ENCODE measurements at regions not wholly inside any gene's neighbourhood (a gene's known extent, or its start where the extent isn't known, plus 50 kb on each side); places are given as distances from the start of the nearest gene placed in this dataset.

DNA sequence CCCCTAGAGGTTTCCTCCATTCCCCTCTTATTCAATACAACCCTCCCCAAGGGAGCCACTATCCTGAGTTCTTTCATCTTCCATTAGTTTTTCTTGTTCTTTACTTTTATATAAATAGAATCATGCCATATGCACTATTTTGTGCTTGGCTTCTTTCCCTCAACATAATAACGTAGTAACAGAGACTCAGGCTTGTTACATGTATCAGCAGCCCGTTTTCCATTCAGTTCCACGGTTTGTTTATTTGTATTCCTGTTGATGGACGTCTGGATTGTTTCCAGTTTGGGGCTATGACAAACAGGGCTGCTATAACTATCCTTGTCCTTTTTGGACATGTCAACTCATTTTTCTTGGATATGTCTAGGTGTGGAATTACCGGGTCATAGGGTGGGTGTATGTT, 264.4 kb upstream of the MKI67 start:
- no peaks in the 10 kb centered on the region for H3K36me3 ChIP-seq
- H3K4me3 ChIP-seq (ENCODE audit: low read depth in 1 of 2, low read length in 1 of 2): no peak overlapping the region
- H3K27me3 ChIP-seq: no peaks in the 10 kb centered on the region
- no peaks in the 10 kb centered on the region for H3K9me3 ChIP-seq
- H3K4me1 ChIP-seq (ENCODE audit: control insufficient read depth in 1 of 2, insufficient read depth in 1 of 2, low read depth in 1 of 2, low read length in 1 of 2): no peaks in the 10 kb centered on the region
- H3K27ac ChIP-seq: no peak overlapping the region
- no peak for TF ChIP-seq CTCF (IDR thresholded peaks at IDR 0.05)

DNA sequence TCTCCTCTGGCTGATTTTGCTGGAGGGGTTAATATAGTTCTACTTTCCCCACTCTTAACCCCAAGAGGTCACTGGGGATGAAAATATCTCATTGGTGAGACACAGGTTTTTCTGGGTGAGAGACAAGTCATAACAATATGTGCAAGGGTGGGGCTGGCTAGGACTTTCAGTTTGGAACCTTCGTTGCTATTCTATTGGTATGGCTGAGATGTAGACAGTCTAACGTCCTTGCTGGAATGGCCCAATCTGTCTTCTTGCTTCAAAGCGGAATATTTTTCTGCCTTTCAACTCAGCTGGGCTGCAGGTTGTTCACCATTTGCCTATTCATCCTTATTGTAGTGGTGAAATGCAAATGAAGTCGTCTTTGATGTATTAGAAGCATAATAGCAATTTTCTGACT, 267.3 kb upstream of the MKI67 start:
- H3K4me3 ChIP-seq (ENCODE audit: low read depth in 1 of 2, low read length in 1 of 2): no peak overlapping the region
- no peak overlapping the region for H3K27ac ChIP-seq
- H3K36me3 ChIP-seq: no peaks in the 10 kb centered on the region
- H3K27me3 ChIP-seq: no peaks in the 10 kb centered on the region
- H3K9me3 ChIP-seq: no peaks in the 10 kb centered on the region
- no peaks in the 10 kb centered on the region for H3K4me1 ChIP-seq (ENCODE audit: control insufficient read depth in 1 of 2, insufficient read depth in 1 of 2, low read depth in 1 of 2, low read length in 1 of 2)
- no peak for TF ChIP-seq CTCF (IDR thresholded peaks at IDR 0.05)

DNA sequence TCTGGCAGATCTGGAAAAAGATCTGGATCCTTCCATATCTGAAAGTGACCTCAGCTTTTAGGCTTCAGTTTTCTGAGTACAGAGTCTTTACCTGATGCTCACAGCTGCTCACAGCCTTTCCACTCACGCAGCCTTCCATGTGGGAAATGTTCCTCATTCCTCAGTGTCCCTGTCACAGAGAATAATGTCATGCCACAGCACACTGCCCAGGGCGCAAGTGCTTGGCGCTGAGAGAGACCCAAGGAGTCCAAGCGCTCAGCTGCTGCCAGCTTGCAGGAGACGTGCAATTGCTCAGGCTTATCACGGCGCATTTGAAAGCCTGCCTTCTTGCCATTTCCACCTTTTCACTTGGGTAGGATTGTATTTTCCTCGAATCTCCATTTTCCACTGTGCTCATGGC, 271.9 kb upstream of the MKI67 start:
- TF ChIP-seq CTCF (IDR thresholded peaks at IDR 0.05): no peak
- no peaks in the 10 kb centered on the region for H3K27me3 ChIP-seq
- no peaks in the 10 kb centered on the region for H3K4me1 ChIP-seq (ENCODE audit: control insufficient read depth in 1 of 2, insufficient read depth in 1 of 2, low read depth in 1 of 2, low read length in 1 of 2)
- no peak overlapping the region for H3K4me3 ChIP-seq (ENCODE audit: low read depth in 1 of 2, low read length in 1 of 2)
- no peaks in the 10 kb centered on the region for H3K9me3 ChIP-seq
- H3K27ac ChIP-seq: no peak overlapping the region
- no peaks in the 10 kb centered on the region for H3K36me3 ChIP-seq

DNA sequence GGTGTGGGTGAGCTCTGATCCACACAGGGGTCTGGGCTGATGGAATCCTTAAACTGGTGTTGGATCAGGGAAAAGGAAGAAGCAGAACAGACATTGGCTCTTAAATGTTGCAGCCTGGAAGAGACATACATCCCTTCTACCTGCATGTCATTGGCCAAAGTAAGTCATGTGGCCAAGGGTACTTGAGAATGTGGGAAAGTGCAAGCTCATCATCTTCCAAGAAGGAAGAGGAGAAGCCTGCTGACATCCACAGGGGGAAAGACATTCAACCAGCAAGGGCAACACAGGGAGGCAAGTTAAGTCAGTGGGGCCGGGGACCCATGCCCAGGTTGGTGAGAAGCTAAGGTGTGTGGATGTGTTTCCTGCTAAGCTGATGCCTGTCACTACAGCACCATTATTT, 272.8 kb upstream of the MKI67 start:
- H3K27ac ChIP-seq: no peak overlapping the region
- no peak for TF ChIP-seq CTCF (IDR thresholded peaks at IDR 0.05)
- no peaks in the 10 kb centered on the region for H3K27me3 ChIP-seq
- H3K4me1 ChIP-seq (ENCODE audit: control insufficient read depth in 1 of 2, insufficient read depth in 1 of 2, low read depth in 1 of 2, low read length in 1 of 2): no peaks in the 10 kb centered on the region
- no peak overlapping the region for H3K4me3 ChIP-seq (ENCODE audit: low read depth in 1 of 2, low read length in 1 of 2)
- H3K9me3 ChIP-seq: no peaks in the 10 kb centered on the region
- no peaks in the 10 kb centered on the region for H3K36me3 ChIP-seq

- no peak for TF ChIP-seq CTCF (IDR thresholded peaks at IDR 0.05)
- H3K27ac ChIP-seq: no peak overlapping the region
Observed at GRCh38 chr10:128400564-128400963, 274.3 kb upstream of the MKI67 start.

GRCh38 chr10:128405450-128405849, 279.2 kb upstream of the MKI67 start:
- Histone ChIP-seq H3K27me3 (no peaks in the 10 kb centered on the region), H3K4me3 (ENCODE audit: low read depth in 1 of 2, low read length in 1 of 2) (no peak overlapping the region), H3K36me3 (no peaks in the 10 kb centered on the region), H3K27ac (no peak overlapping the region), H3K4me1 (ENCODE audit: control insufficient read depth in 1 of 2, insufficient read depth in 1 of 2, low read depth in 1 of 2, low read length in 1 of 2) (no peaks in the 10 kb centered on the region), H3K9me3 (no peaks in the 10 kb centered on the region)
- TF ChIP-seq CTCF (IDR thresholded peaks at IDR 0.05): no peak

More at GRCh38 chr10:128400564-128400963, 274.3 kb upstream of the MKI67 start:
- no peaks in the 10 kb centered on the region for H3K4me1 ChIP-seq (ENCODE audit: control insufficient read depth in 1 of 2, insufficient read depth in 1 of 2, low read depth in 1 of 2, low read length in 1 of 2)
- H3K36me3 ChIP-seq: no peaks in the 10 kb centered on the region
- H3K9me3 ChIP-seq: no peaks in the 10 kb centered on the region
- no peaks in the 10 kb centered on the region for H3K27me3 ChIP-seq
- H3K4me3 ChIP-seq (ENCODE audit: low read depth in 1 of 2, low read length in 1 of 2): no peak overlapping the region
